ENCODE measurements at regions not wholly inside any gene's neighbourhood (a gene's known extent, or its start where the extent isn't known, plus 50 kb on each side); places are given as distances from the start of the nearest gene placed in this dataset.

- intact Hi-C loops (cut with DNase I; ENCODE audit: low total_unique reads): no loop called here
- peak overlapping the region in 6 of 8 donors; percentile 11 to 78 (median 61) for H3K27ac ChIP-seq
- H3K27me3 ChIP-seq (replicated peaks in 1 of 7): no peaks in the 10 kb centered on the region
- 38 to 81% (median 41%) methylated on average over 1 of the region's 1 CpG for WGBS, 5 donors
- TF ChIP-seq POLR2AphosphoS5 (IDR thresholded peaks at IDR 0.05) (no peak), CTCF (IDR thresholded peaks at IDR 0.05 in 8 of 11, conservative IDR thresholded peaks at IDR 0.05 in 3 of 11) (no peak), POLR2A (IDR thresholded peaks at IDR 0.05) (no peak)
- DNase-seq: no peak
- H3K4me3 ChIP-seq: no peak overlapping the region
- no peaks in the 10 kb centered on the region for H3K9me3 ChIP-seq
- no peaks in the 10 kb centered on the region for H3K36me3 ChIP-seq
- H3K4me1 ChIP-seq: peaks cover 8 to 77% (median 37%) of the 10 kb centered on the region in 6 donors
Observed at GRCh38 chr2:136057802-136058140, 60.2 kb downstream of the CXCR4 start.

- Histone ChIP-seq H3K27ac (peak overlapping the region in 6 of 8 donors; percentile 11 to 78 (median 61)), H3K9me3 (no peaks in the 10 kb centered on the region), H3K27me3 (replicated peaks in 1 of 7) (no peaks in the 10 kb centered on the region), H3K4me3 (no peak overlapping the region), H3K36me3 (no peaks in the 10 kb centered on the region), H3K4me1 (peaks cover 9 to 77% (median 41%) of the 10 kb centered on the region in 6 donors)
- 65 to 76% (median 70%) methylated on average over 6 of the region's 6 CpGs for WGBS, 5 donors
- TF ChIP-seq CTCF (IDR thresholded peaks at IDR 0.05 in 8 of 11, conservative IDR thresholded peaks at IDR 0.05 in 3 of 11): no peak
- intact Hi-C loops (cut with DNase I; ENCODE audit: low total_unique reads): no loop called here
- DNase-seq: no peak
Observed at GRCh38 chr2:136057023-136057801, 60.7 kb downstream of the CXCR4 start.

GRCh38 chr2:136055929-136056688, 61.8 kb downstream of the CXCR4 start:
- intact Hi-C loops (cut with DNase I; ENCODE audit: low total_unique reads): no loop called here
- H3K4me1 ChIP-seq: peaks cover 13 to 80% (median 48%) of the 10 kb centered on the region in 6 donors
- 68 to 80% (median 74%) methylated on average over 6 of the region's 6 CpGs for whole genome bisulfite sequencing, 5 donors
- H3K9me3 ChIP-seq: no peaks in the 10 kb centered on the region
- H3K27me3 ChIP-seq (replicated peaks in 1 of 7): no peaks in the 10 kb centered on the region
- no peak for DNase-seq
- TF ChIP-seq CTCF (IDR thresholded peaks at IDR 0.05 in 8 of 11, conservative IDR thresholded peaks at IDR 0.05 in 3 of 11): no peak
- TF ChIP-seq POLR2A (IDR thresholded peaks at IDR 0.05): no peak
- no peak for TF ChIP-seq POLR2AphosphoS5 (IDR thresholded peaks at IDR 0.05)
- H3K36me3 ChIP-seq: no peaks in the 10 kb centered on the region
- peak overlapping the region in 2 of 8 donors; percentile 36 to 59 for H3K27ac ChIP-seq
- H3K4me3 ChIP-seq: no peak overlapping the region

- 85 to 95% (median 94%) methylated on average over 3 of the region's 3 CpGs for WGBS, 5 donors
- TF ChIP-seq POLR2AphosphoS5 (IDR thresholded peaks at IDR 0.05): no peak
- no peak for TF ChIP-seq POLR2A (IDR thresholded peaks at IDR 0.05)
- no peak for TF ChIP-seq CTCF (IDR thresholded peaks at IDR 0.05 in 8 of 11, conservative IDR thresholded peaks at IDR 0.05 in 3 of 11)
- Histone ChIP-seq H3K27me3 (replicated peaks in 1 of 7) (no peaks in the 10 kb centered on the region), H3K36me3 (no peaks in the 10 kb centered on the region), H3K9me3 (no peaks in the 10 kb centered on the region), H3K4me3 (no peak overlapping the region), H3K4me1 (peaks cover 13 to 89% (median 52%) of the 10 kb centered on the region in 6 donors), H3K27ac (peak overlapping the region in 1 of 8 donors; percentile 62)
- no peak for DNase-seq
- intact Hi-C loops (cut with DNase I; ENCODE audit: low total_unique reads): no loop called here
Observed at GRCh38 chr2:136054856-136055255, 63.1 kb downstream of the CXCR4 start.

Measured in spleen (tissue), 11 donors.